Adrenal gland (tissue), 9 donors: ENCODE measurements at regions not wholly inside any gene's neighbourhood (a gene's known extent, or its start where the extent isn't known, plus 50 kb on each side); places are given as distances from the start of the nearest gene placed in this dataset.
"Not testable (repeated sequence)": the region's sequence is repeated elsewhere in the genome, so short reads cannot be mapped to it uniquely, and the experiment has no call there.

Experiments
- DNase-seq, 7 donors: peaks; one replicate each; pipeline ENCODE4 v3.0.0-alpha.2; 2019 to 2020
- H3K27ac ChIP-seq, 5 donors: fragments of 200-600 bp; sonication (generic) in 4 of 5; 1 replicate in 3 of 5; 2 replicates in 2 of 5; pipeline versions ENCODE4 v1.5.1 to v1.8.0; 2016 to 2020; ENCODE audit warnings: mild to moderate bottlenecking in 1 of 5
- H3K27me3 ChIP-seq: fragments of 200-600 bp; 2 replicates; pipeline ENCODE4 v1.8.0; 2021
- H3K36me3 ChIP-seq, 2 donors: fragments of 200-600 bp; replicated peaks in 1 of 2; 1 replicate in 1 of 2; 2 replicates in 1 of 2; pipeline versions ENCODE4 v1.5.1 to v1.8.0; 2018 to 2022
- H3K4me1 ChIP-seq, 2 donors: fragments of 200-600 bp; replicated peaks in 1 of 2; 1 replicate in 1 of 2; 2 replicates in 1 of 2; pipeline versions ENCODE4 v1.5.1 to v1.8.0; 2018 to 2021
- H3K4me3 ChIP-seq, 4 donors: fragments of 200-600 bp; sonication (generic) in 3 of 4; one replicate each; pipeline ENCODE4 v1.5.1; 2016 to 2018
- H3K9me3 ChIP-seq, 3 donors: fragments of 200-600 bp; sonication (generic) in 1 of 3; replicated peaks in 1 of 3; 1 replicate in 2 of 3; 2 replicates in 1 of 3; pipeline versions ENCODE4 v1.5.1 to v1.8.0; 2016 to 2021
- CTCF ChIP-seq, 6 experiments: fragments of 450-650 bp in 4 of 6; fragments of 200-600 bp in 2 of 6; sonication (generic) in 1 of 6; IDR thresholded peaks; 1 replicate in 5 of 6; 2 replicates in 1 of 6; pipeline versions ENCODE4 v1.5.1 to v1.8.0; 2016 to 2021; ENCODE audit warnings: antibody characterized with exemption in 6 of 6, mild to moderate bottlenecking in 2 of 6, moderate library complexity in 1 of 6
- POLR2A ChIP-seq, 2 donors: fragments of 450-650 bp; IDR thresholded peaks; one replicate each; pipeline ENCODE4 v1.6.1; 2017; ENCODE audit warnings: antibody characterized with exemption in 2 of 2, mild to moderate bottlenecking in 2 of 2, moderate library complexity in 1 of 2
- WGBS, 4 donors: extraction: QIAGEN DNeasy Blood & Tissue Kit in 2 of 4; methylation state at CpG; one replicate each; pipeline versions ENCODE4 v1.1.5 to v1.1.7; 2013 to 2017; 5-methylcytosine and 5-hydroxymethylcytosine counted together
- intact Hi-C, 2 donors: fragments of 100-400 bp; cut with DNase I; formaldehyde crosslinking; loops; one replicate each; pipeline versions ENCODE4 v1.14.1 to v1.15.0; 2022 to 2023
- donor health status: healthy with polysubstance abuse.
- donor health status: Bipolar disorder and iron deficiency.
- donor health status: DM: yes; HTN: yes; CAD: no.
- donor health status: DM: no; HTN: no; CAD: no.
- donor health status: DM: no; HTN: no; CAD: no.

DNA sequence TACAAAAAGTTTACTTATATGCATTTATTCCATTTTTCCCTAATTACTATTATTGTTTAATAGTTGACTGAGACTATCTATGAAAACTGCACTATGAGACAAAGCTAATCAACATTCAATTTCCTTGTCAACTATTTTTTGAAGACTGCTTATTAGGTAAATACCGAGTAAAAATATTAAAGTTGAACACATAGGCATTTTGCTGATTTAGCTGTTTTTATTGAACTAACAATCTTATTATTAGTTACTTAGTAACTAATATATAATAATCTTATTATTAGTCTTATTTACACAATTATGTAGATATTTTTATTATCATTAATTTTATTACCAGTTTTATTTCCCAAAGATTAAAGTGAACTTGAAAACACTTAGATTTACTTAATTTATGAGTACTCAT is 728.8 kb downstream of the TENT5A start:
- no peak overlapping the region for H3K27ac ChIP-seq
- H3K27me3 ChIP-seq, result no peaks in the 10 kb centered on the region
- 56 to 91% (median 89%) methylated on average over 1 of the region's 1 CpG for WGBS, 4 donors
- intact Hi-C loops, result no loop called here
- no peaks in the 10 kb centered on the region for H3K36me3 ChIP-seq
- no peak for DNase-seq
- H3K4me3 ChIP-seq, result no peak overlapping the region
- no peak for TF ChIP-seq CTCF (IDR thresholded peaks at IDR 0.05)
- no peak for TF ChIP-seq POLR2A (IDR thresholded peaks at IDR 0.05)
- H3K9me3 ChIP-seq, result no peaks in the 10 kb centered on the region
- no peaks in the 10 kb centered on the region for H3K4me1 ChIP-seq

DNA sequence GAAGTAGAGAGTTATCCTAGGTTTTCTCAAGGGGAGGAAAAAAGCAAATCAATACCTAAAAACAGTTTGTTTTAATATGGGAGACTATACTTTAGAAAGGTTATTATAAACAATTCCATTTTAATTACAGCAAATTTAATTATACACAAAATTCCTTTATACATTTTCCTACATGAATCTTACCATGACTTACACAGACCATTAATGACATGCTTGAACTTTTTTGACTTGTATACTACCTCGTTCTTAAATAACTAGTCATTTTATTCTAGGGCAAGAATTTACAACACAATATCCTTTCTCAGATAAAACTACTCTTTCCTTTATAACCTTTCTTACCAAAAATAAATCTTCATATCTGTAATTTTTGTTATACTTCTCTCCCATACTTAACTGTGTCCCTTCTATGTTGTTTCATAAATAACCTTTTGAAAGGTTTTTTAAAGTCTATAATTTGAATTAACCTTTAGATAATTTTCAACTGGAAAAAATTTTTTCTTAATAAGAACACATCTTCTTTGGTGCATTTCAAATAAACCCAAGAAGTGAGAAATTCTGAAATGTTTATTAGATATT is 729.4 kb downstream of the TENT5A start:
- Histone ChIP-seq H3K9me3 (no peaks in the 10 kb centered on the region), H3K27me3 (no peaks in the 10 kb centered on the region), H3K27ac (no peak overlapping the region), H3K36me3 (no peaks in the 10 kb centered on the region), H3K4me3 (peak overlapping the region in 1 of 4 donors; percentile 2), H3K4me1 (no peaks in the 10 kb centered on the region)
- no peak for DNase-seq
- TF ChIP-seq CTCF (IDR thresholded peaks at IDR 0.05) (no peak), POLR2A (IDR thresholded peaks at IDR 0.05) (no peak)
- WGBS, 4 donors, result 54 to 68% (median 59%) methylated on average over 1 of the region's 1 CpG
- intact Hi-C loops, result no loop called here

GRCh38 chr6:81017586-81017985 is 734.9 kb downstream of the TENT5A start:
- intact Hi-C loops, H3K27me3 ChIP-seq, H3K36me3 ChIP-seq, H3K27ac ChIP-seq, H3K4me1 ChIP-seq, H3K4me3 ChIP-seq, DNase-seq, H3K9me3 ChIP-seq: not testable (repeated sequence)
- WGBS, 4 donors, result 71 to 80% (median 74%) methylated on average over 6 of the region's 6 CpGs

DNA sequence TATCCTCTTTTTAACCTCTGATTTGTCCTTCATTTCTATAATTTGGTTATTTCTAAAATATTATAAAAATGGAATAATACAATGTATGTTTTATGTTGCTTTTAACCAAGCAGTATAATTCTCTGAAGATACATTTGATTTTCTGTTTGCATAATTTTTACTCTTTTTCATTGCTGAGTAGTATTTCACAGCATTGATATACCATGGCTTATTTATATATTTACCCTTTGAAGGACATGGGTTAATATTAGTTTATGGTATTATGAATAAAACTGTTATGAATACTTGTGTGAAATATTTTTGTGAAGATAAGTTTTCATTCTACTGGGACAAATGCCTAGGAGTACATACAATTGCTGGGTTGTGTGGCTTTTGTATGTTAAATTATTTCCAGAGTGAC is 748.6 kb downstream of the TENT5A start:
- Histone ChIP-seq H3K4me1 (no peaks in the 10 kb centered on the region), H3K36me3 (no peaks in the 10 kb centered on the region)

More for the DNA sequence above, 748.6 kb downstream of the TENT5A start:
- H3K27me3 ChIP-seq, result no peaks in the 10 kb centered on the region
- no peak overlapping the region for H3K4me3 ChIP-seq
- DNase-seq, result no peak
- H3K9me3 ChIP-seq, result no peaks in the 10 kb centered on the region
- no peak overlapping the region for H3K27ac ChIP-seq
- TF ChIP-seq CTCF (IDR thresholded peaks at IDR 0.05), result no peak
- TF ChIP-seq POLR2A (IDR thresholded peaks at IDR 0.05), result no peak
- intact Hi-C loops, result no loop called here
